Subcutaneous abdominal adipose tissue (tissue), 5 donors: ENCODE measurements at regions not wholly inside any gene's neighbourhood (a gene's known extent, or its start where the extent isn't known, plus 50 kb on each side); places are given as distances from the start of the nearest gene placed in this dataset.

ENCODE experiments used
- H3K27ac ChIP-seq: one replicate; pipeline ENCODE4 v1.7.0; 2013; ENCODE audit warnings: low read depth, mild to moderate bottlenecking, inconsistent platforms, low read length, moderate library complexity
- H3K27me3 ChIP-seq, 5 donors: one replicate each; pipeline ENCODE4 v1.7.0; 2013; ENCODE audit warnings: low read length in 5 of 5, inconsistent platforms in 1 of 5; ENCODE audit not compliant: control insufficient read depth in 5 of 5, insufficient read depth in 4 of 5
- H3K36me3 ChIP-seq, 5 donors: one replicate each; pipeline ENCODE4 v1.7.0; 2013; ENCODE audit warnings: low read length in 5 of 5; ENCODE audit not compliant: control insufficient read depth in 5 of 5, insufficient read depth in 5 of 5
- H3K4me1 ChIP-seq, 5 donors: one replicate each; pipeline ENCODE4 v1.7.0; 2013; ENCODE audit warnings: low read length in 5 of 5, mild to moderate bottlenecking in 3 of 5, moderate library complexity in 1 of 5; ENCODE audit not compliant: control insufficient read depth in 5 of 5, insufficient read depth in 5 of 5
- H3K4me3 ChIP-seq, 5 donors: one replicate each; pipeline ENCODE4 v1.7.0; 2013; ENCODE audit warnings: low read length in 5 of 5, low read depth in 1 of 5
- H3K9ac ChIP-seq, 5 donors: one replicate each; pipeline ENCODE4 v1.7.0; 2013; ENCODE audit warnings: low read length in 5 of 5, mild to moderate bottlenecking in 4 of 5, moderate library complexity in 3 of 5
- H3K9me3 ChIP-seq, 5 donors: one replicate each; pipeline ENCODE4 v1.7.0; 2013; ENCODE audit warnings: low read length in 5 of 5; ENCODE audit not compliant: control insufficient read depth in 5 of 5
- donor health status: healthy.
- donor health status: healthy.
- donor health status: healthy.
- donor health status: healthy.
- donor health status: healthy.

- Histone ChIP-seq H3K9ac (no peak overlapping the region), H3K4me1 (no peaks in the 10 kb centered on the region), H3K27me3 (no peaks in the 10 kb centered on the region), H3K27ac (no peak overlapping the region), H3K4me3 (no peak overlapping the region), H3K9me3 (no peaks in the 10 kb centered on the region), H3K36me3 (no peaks in the 10 kb centered on the region)
These were observed 1938.7 kb upstream of the NUDT12 start for GRCh38 chr5:105501315-105501714.

DNA sequence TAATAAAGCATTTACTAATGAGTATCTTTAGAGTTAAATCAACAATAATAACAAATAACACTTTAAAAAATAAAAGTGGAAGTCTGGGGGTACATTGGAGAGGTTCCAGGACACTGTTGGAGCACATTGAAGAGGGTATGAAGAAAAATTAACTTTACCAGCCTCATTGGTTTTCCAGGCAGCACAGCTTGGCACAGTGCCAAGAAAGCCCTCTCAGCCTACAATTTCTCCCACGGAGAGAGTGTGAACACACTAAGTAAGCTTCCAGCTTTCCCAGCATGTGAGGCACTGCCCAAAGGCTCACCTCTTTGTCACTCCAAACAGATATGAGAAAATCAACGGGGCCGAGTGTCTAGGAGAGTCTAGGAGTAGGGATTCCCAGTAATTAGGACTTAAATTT is 1912.8 kb upstream of the NUDT12 start:
- Histone ChIP-seq H3K9me3 (peaks cover 2 to 9% (median 5%) of the 10 kb centered on the region in 5 donors), H3K4me1 (no peaks in the 10 kb centered on the region), H3K9ac (no peak overlapping the region), H3K4me3 (no peak overlapping the region), H3K27ac (no peak overlapping the region), H3K27me3 (no peaks in the 10 kb centered on the region), H3K36me3 (no peaks in the 10 kb centered on the region)

DNA sequence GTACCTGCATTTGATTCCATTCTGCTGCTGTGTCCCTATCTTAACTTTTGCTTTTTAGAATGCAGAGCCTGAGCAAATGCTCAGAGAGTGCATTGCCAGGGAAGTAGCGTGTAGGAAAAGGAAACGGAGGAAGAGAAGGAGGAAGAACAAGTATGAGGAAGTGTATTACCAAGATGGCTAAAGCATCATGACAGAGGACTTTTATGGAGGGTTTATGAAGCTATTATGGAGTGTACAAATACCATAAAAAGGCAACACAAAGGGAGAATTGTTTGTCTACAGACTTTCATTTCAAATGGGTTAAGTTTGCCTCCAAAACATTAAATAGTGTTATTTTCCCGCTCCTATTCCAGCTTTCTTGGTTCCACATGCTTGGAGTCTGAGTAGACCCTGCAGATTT is 1899.8 kb upstream of the NUDT12 start:
- Histone ChIP-seq H3K9ac (no peak overlapping the region), H3K36me3 (no peaks in the 10 kb centered on the region), H3K27ac (no peak overlapping the region), H3K27me3 (no peaks in the 10 kb centered on the region), H3K4me3 (no peak overlapping the region), H3K9me3 (peaks cover 0 to 14% (median 9%) of the 10 kb centered on the region in 5 donors), H3K4me1 (no peaks in the 10 kb centered on the region)

- Histone ChIP-seq H3K9ac (no peak overlapping the region), H3K36me3 (no peaks in the 10 kb centered on the region), H3K4me1 (no peaks in the 10 kb centered on the region), H3K9me3 (peaks cover 0 to 14% (median 9%) of the 10 kb centered on the region in 5 donors), H3K4me3 (peak overlapping the region in 1 of 5 donors; percentile 22), H3K27me3 (no peaks in the 10 kb centered on the region), H3K27ac (no peak overlapping the region)
These were observed 1898.1 kb upstream of the NUDT12 start for GRCh38 chr5:105460721-105461120.

DNA sequence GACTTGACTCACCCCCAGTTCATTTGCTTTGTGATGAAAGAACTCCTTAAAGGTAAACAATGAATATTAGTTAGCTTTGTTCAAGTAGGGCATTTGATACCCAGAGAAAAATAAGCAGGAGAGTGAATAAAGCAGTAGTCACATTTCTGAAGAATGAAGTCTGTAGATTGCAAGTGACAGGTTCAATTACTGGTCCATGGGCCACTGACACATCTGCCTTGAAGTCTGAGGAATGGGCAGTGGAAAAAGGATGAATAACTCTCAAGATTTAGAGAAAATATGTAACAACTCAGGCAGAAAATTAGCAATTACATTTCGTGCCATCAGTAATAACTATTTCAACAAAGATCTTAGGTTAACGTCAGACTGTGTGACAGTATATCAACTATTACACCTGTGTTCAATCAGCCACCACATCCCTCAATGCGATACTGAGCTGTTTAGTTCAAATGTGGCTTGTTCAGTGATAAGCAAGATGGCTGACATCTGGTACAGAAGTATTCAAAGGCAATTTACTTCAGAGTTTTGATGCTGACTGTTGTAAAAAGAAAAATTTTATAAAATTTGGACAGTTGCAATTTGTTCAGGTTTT is 1890.7 kb upstream of the NUDT12 start:
- Histone ChIP-seq H3K36me3 (no peaks in the 10 kb centered on the region), H3K4me3 (no peak overlapping the region), H3K9me3 (peaks cover 0 to 7% (median 0%) of the 10 kb centered on the region in 5 donors), H3K27me3 (no peaks in the 10 kb centered on the region), H3K27ac (no peak overlapping the region), H3K4me1 (no peaks in the 10 kb centered on the region), H3K9ac (no peak overlapping the region)

DNA sequence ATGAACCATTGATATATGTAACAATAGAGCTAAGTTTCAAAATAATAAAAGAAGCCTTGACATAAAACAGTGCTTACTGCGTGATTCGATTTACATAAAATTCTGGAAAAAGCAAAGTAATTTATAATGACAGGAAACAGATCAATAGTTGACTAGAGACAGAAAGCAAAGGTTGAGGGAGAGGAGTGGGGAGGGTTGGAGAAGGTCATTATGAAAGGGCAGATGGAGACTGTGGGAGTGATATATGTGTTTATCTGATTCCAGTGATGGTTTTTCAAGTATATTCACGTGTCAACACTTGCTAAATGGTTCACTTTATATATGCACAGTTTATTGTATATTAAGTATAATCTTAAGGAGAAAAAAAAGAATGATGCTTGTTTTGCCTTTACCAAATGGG is 1885.7 kb upstream of the NUDT12 start:
- H3K27ac ChIP-seq: no peak overlapping the region
- no peak overlapping the region for H3K4me3 ChIP-seq
- no peak overlapping the region for H3K9ac ChIP-seq
- no peaks in the 10 kb centered on the region for H3K36me3 ChIP-seq
- peaks cover 0 to 7% (median 0%) of the 10 kb centered on the region in 5 donors for H3K9me3 ChIP-seq
- H3K4me1 ChIP-seq: no peaks in the 10 kb centered on the region
- H3K27me3 ChIP-seq: no peaks in the 10 kb centered on the region

DNA sequence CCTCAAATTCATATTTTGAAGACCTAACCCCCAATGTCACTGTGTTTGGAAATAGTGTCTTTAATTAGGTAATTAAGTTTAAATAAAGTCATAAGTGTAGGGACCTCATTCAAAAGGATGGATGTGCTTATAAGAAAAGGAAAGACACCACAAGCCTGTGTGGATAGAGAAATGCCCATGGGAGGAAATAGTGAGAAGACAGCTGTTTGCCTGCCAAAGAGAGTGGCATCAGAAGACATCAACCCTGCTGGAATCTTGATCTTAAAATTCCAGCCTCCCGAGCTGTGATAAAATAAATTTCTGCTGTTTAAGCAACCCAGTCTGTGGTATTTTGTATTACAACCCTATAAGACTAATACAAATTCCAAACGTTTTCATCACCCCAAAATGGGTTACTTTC is 1867.9 kb upstream of the NUDT12 start:
- peaks cover 0 to 23% (median 0%) of the 10 kb centered on the region in 5 donors for H3K4me1 ChIP-seq
- no peaks in the 10 kb centered on the region for H3K36me3 ChIP-seq
- H3K9ac ChIP-seq: no peak overlapping the region
- H3K9me3 ChIP-seq: no peaks in the 10 kb centered on the region
- H3K27me3 ChIP-seq: no peaks in the 10 kb centered on the region
- no peak overlapping the region for H3K27ac ChIP-seq
- H3K4me3 ChIP-seq: no peak overlapping the region

DNA sequence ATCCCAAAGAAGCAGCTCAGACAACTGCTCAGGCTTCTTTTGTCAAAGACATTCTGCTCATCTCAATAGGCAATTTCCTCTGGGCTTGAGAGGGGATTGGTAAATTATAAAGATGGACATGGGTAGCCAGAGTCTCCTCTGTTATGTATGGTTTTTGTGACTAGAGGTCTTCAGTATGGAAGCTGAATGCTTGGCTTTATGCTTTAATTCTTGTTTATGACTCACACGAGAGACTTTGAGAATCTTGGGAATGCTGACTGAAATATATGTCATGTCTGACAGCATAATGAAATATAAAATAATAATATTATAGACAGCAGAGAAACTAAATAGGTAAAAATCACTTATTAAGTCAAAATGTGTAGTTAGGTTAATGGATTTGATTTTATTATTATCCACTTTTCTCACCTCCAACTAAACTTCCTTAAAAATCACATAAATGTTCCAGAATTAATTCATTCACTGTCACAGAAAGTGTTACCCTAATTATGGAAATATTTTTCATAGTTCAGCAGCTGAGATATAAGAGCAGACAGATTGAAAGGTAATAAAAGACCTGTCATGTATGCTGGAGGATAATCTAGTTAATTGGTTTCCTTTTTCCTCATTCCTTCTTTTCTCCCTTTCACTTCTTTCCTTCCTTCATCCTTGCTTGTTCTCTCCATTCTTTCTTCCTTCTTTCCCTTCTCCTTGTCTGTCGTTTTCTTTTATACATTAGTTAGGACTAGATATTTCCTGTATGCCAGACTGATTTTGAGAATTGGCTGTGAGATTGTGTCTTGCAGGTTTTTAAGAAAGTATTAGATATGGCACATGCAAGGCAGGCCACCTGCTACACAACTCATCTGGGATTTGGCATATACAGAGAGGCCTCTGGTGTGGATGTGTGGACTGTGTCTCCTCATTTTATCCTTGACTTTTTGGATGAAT is 1866.1 kb upstream of the NUDT12 start:
- Histone ChIP-seq H3K9me3 (no peaks in the 10 kb centered on the region), H3K36me3 (no peaks in the 10 kb centered on the region), H3K9ac (no peak overlapping the region), H3K27me3 (no peaks in the 10 kb centered on the region), H3K4me3 (no peak overlapping the region), H3K4me1 (peaks cover 0 to 23% (median 0%) of the 10 kb centered on the region in 5 donors), H3K27ac (no peak overlapping the region)

DNA sequence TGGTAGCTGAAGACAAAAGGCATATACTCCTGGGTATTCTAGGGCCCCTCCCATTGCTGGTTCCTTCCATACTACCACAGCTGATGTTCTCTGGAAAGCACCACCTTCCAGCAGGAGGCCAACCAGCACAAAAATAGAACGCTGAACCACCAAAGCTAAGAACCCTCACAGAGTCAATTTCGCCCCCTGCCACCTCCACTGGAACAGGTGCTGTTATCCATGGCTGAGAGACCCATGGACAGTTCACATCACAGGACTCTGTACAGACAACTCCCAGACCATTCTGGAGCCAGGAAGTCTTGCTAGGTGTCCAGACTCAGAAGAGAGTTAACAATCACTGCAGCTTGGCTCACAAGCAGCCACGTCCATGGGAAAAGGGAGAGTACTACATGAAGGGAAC is 1851.5 kb upstream of the NUDT12 start:
- no peaks in the 10 kb centered on the region for H3K4me1 ChIP-seq
- no peak overlapping the region for H3K9ac ChIP-seq
- peaks cover 0 to 13% (median 4%) of the 10 kb centered on the region in 5 donors for H3K9me3 ChIP-seq
- H3K36me3 ChIP-seq: no peaks in the 10 kb centered on the region
- H3K4me3 ChIP-seq: no peak overlapping the region
- no peak overlapping the region for H3K27ac ChIP-seq
- H3K27me3 ChIP-seq: no peaks in the 10 kb centered on the region

- no peaks in the 10 kb centered on the region for H3K27me3 ChIP-seq
- H3K27ac ChIP-seq: no peak overlapping the region
- H3K36me3 ChIP-seq: no peaks in the 10 kb centered on the region
- no peak overlapping the region for H3K9ac ChIP-seq
- peaks cover 0 to 9% (median 2%) of the 10 kb centered on the region in 5 donors for H3K9me3 ChIP-seq
- no peak overlapping the region for H3K4me3 ChIP-seq
- H3K4me1 ChIP-seq: no peaks in the 10 kb centered on the region
These were observed 1850.9 kb upstream of the NUDT12 start for GRCh38 chr5:105413406-105413990.
